PC-9 (cell line): ENCODE measurements at regions not wholly inside any gene's neighbourhood (a gene's known extent, or its start where the extent isn't known, plus 50 kb on each side); places are given as distances from the start of the nearest gene placed in this dataset.

ENCODE experiments used
- EZH2 ChIP-seq: fragments of 200-600 bp; sonication (generic); IDR thresholded peaks from 2 replicates; pipeline ENCODE4 v1.8.0; 2017; ENCODE audit warnings: antibody characterized with exemption, low read depth
- TF ChIP-seq, protein P1 (sequence below): fragments of 200-600 bp; sonication (generic); conservative IDR thresholded peaks from 2 replicates; pipeline ENCODE4 v1.6.1; 2017; ENCODE audit warnings: mixed run types, antibody characterized with exemption, mild to moderate bottlenecking, moderate library complexity

DNA sequence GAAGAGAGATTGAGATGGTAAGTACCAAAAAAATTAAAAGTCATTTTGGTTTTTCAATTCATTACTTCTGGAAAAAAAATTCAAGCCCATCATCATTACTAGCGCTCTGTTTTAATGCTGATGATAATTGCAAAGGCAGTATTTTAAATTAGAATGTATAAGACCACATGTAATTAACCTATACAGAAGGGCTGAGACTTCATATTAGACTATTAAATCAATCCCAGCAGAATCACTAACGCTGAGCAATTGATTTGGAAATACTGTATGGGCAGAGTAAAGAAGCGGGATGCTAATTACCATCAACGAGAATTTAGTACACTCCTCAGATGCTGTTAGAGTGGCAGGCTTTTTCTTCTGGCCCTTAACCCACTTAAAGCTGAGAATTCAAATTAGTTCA lies 165.0 kb downstream of the SLC4A3 start:
- TF ChIP-seq, protein P1, sequence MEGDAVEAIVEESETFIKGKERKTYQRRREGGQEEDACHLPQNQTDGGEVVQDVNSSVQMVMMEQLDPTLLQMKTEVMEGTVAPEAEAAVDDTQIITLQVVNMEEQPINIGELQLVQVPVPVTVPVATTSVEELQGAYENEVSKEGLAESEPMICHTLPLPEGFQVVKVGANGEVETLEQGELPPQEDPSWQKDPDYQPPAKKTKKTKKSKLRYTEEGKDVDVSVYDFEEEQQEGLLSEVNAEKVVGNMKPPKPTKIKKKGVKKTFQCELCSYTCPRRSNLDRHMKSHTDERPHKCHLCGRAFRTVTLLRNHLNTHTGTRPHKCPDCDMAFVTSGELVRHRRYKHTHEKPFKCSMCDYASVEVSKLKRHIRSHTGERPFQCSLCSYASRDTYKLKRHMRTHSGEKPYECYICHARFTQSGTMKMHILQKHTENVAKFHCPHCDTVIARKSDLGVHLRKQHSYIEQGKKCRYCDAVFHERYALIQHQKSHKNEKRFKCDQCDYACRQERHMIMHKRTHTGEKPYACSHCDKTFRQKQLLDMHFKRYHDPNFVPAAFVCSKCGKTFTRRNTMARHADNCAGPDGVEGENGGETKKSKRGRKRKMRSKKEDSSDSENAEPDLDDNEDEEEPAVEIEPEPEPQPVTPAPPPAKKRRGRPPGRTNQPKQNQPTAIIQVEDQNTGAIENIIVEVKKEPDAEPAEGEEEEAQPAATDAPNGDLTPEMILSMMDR, result no peak
- no peak for TF ChIP-seq EZH2
